ENCODE measurements at regions not wholly inside any gene's neighbourhood (a gene's known extent, or its start where the extent isn't known, plus 50 kb on each side); places are given as distances from the start of the nearest gene placed in this dataset.
"Not testable (repeated sequence)": the region's sequence is repeated elsewhere in the genome, so short reads cannot be mapped to it uniquely, and the experiment has no call there.

- TF ChIP-seq FOXA1, ARNT, SUZ12 (IDR thresholded peaks at IDR 0.05): not testable (repeated sequence)
Observed at GRCh38 chr6:26279371-26279770, 85.6 kb upstream of the BTN3A2 start.

Measured in HEK293T (cell line).